ENCODE measurements at regions not wholly inside any gene's neighbourhood (a gene's known extent, or its start where the extent isn't known, plus 50 kb on each side); places are given as distances from the start of the nearest gene placed in this dataset.

DNA sequence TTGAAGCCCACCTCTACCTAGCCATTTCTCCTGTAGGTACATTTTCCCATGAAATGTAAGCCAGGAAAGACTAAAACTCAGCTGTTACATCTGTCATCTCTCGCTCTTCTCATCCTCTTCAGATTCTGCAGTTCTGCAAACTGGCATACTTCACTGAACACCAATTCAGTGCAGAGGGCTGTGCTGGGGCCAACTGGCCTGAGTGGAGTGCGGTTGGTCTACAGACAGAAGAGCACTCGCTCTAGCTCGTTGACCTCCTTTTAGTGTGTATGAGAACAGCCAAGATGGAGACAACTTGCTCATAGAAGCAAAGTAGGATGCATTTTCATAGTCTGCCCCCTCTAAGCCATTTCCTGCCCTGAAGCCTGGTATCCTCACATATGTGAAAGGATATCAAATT lies 862.6 kb downstream of the BCL11A start:
- H3K9me3 ChIP-seq (ENCODE audit: insufficient read depth, low read length) = no peaks in the 10 kb centered on the region
- no peak for DNase-seq (ENCODE audit: low read depth, low spot score)
- H3K36me3 ChIP-seq (ENCODE audit: insufficient read depth, insufficient read length, low read length) = no peaks in the 10 kb centered on the region
- H3K27me3 ChIP-seq (ENCODE audit: insufficient read depth, insufficient read length) = no peaks in the 10 kb centered on the region
- H3K9ac ChIP-seq (ENCODE audit: insufficient read length, low read depth) = no peak overlapping the region
- no peak for TF ChIP-seq YY1 (IDR thresholded peaks at IDR 0.05; ENCODE audit: insufficient read depth, insufficient read length)
- no peak for TF ChIP-seq ZNF274 (IDR thresholded peaks at IDR 0.05; ENCODE audit: low read depth, low read length)
- TF ChIP-seq SUZ12 (IDR thresholded peaks at IDR 0.05; ENCODE audit: extremely low read depth, insufficient read depth, insufficient read length) = no peak
- no peak overlapping the region for H3K4me3 ChIP-seq (ENCODE audit: insufficient read length, low read depth)
- H3K4me1 ChIP-seq (ENCODE audit: insufficient read depth, insufficient read length) = no peaks in the 10 kb centered on the region

DNA sequence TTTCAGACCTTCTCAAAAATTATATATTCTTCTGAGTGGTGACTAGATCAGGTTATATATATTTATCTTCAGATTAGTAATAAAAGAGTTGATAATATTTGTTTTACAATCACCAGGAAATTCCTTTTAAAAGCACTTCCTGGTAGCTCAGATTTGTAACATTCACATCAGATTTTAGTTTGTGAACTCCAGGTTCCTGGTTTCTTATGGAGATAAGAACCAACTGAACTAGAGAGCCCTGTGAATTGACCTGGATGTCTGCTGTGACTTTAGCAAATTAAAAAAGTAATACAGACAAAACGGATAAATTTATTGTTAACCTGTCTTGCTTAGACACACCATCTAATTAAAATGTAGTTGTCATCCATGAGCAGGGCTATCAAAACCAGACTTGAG lies 868.7 kb downstream of the BCL11A start:
- Histone ChIP-seq H3K36me3 (ENCODE audit: insufficient read depth, insufficient read length, low read length) (no peaks in the 10 kb centered on the region), H3K9ac (ENCODE audit: insufficient read length, low read depth) (no peak overlapping the region), H3K9me3 (ENCODE audit: insufficient read depth, low read length) (no peaks in the 10 kb centered on the region), H3K4me3 (ENCODE audit: insufficient read length, low read depth) (no peak overlapping the region), H3K4me1 (ENCODE audit: insufficient read depth, insufficient read length) (no peaks in the 10 kb centered on the region), H3K27me3 (ENCODE audit: insufficient read depth, insufficient read length) (no peaks in the 10 kb centered on the region)
- DNase-seq (ENCODE audit: low read depth, low spot score) = no peak
- TF ChIP-seq ZNF274 (IDR thresholded peaks at IDR 0.05; ENCODE audit: low read depth, low read length) (no peak), SUZ12 (IDR thresholded peaks at IDR 0.05; ENCODE audit: extremely low read depth, insufficient read depth, insufficient read length) (no peak), YY1 (IDR thresholded peaks at IDR 0.05; ENCODE audit: insufficient read depth, insufficient read length) (no peak)

- no peak for DNase-seq (ENCODE audit: low read depth, low spot score)
- no peaks in the 10 kb centered on the region for H3K36me3 ChIP-seq (ENCODE audit: insufficient read depth, insufficient read length, low read length)
- no peaks in the 10 kb centered on the region for H3K9me3 ChIP-seq (ENCODE audit: insufficient read depth, low read length)
- TF ChIP-seq SUZ12 (IDR thresholded peaks at IDR 0.05; ENCODE audit: extremely low read depth, insufficient read depth, insufficient read length) = no peak
- no peak for TF ChIP-seq YY1 (IDR thresholded peaks at IDR 0.05; ENCODE audit: insufficient read depth, insufficient read length)
- TF ChIP-seq ZNF274 (IDR thresholded peaks at IDR 0.05; ENCODE audit: low read depth, low read length) = no peak
- H3K27me3 ChIP-seq (ENCODE audit: insufficient read depth, insufficient read length) = no peaks in the 10 kb centered on the region
- no peaks in the 10 kb centered on the region for H3K4me1 ChIP-seq (ENCODE audit: insufficient read depth, insufficient read length)
- H3K4me3 ChIP-seq (ENCODE audit: insufficient read length, low read depth) = no peak overlapping the region
- H3K9ac ChIP-seq (ENCODE audit: insufficient read length, low read depth) = no peak overlapping the region
Measured at GRCh38 chr2:59684116-59684770, 869.2 kb downstream of the BCL11A start.

- H3K9ac ChIP-seq (ENCODE audit: insufficient read length, low read depth) = no peak overlapping the region
- TF ChIP-seq YY1 (IDR thresholded peaks at IDR 0.05; ENCODE audit: insufficient read depth, insufficient read length) (no peak), ZNF274 (IDR thresholded peaks at IDR 0.05; ENCODE audit: low read depth, low read length) (no peak), SUZ12 (IDR thresholded peaks at IDR 0.05; ENCODE audit: extremely low read depth, insufficient read depth, insufficient read length) (no peak)
- H3K36me3 ChIP-seq (ENCODE audit: insufficient read depth, insufficient read length, low read length) = no peaks in the 10 kb centered on the region
- H3K9me3 ChIP-seq (ENCODE audit: insufficient read depth, low read length) = no peaks in the 10 kb centered on the region
- H3K4me3 ChIP-seq (ENCODE audit: insufficient read length, low read depth) = no peak overlapping the region
- no peaks in the 10 kb centered on the region for H3K27me3 ChIP-seq (ENCODE audit: insufficient read depth, insufficient read length)
- no peaks in the 10 kb centered on the region for H3K4me1 ChIP-seq (ENCODE audit: insufficient read depth, insufficient read length)
- DNase-seq (ENCODE audit: low read depth, low spot score) = no peak
Measured at GRCh38 chr2:59680863-59681262, 872.6 kb downstream of the BCL11A start.

- H3K9me3 ChIP-seq (ENCODE audit: insufficient read depth, low read length) = no peaks in the 10 kb centered on the region
- no peak overlapping the region for H3K4me3 ChIP-seq (ENCODE audit: insufficient read length, low read depth)
- no peak for DNase-seq (ENCODE audit: low read depth, low spot score)
- no peak overlapping the region for H3K9ac ChIP-seq (ENCODE audit: insufficient read length, low read depth)
- H3K36me3 ChIP-seq (ENCODE audit: insufficient read depth, insufficient read length, low read length) = no peaks in the 10 kb centered on the region
- TF ChIP-seq YY1 (IDR thresholded peaks at IDR 0.05; ENCODE audit: insufficient read depth, insufficient read length) (no peak), SUZ12 (IDR thresholded peaks at IDR 0.05; ENCODE audit: extremely low read depth, insufficient read depth, insufficient read length) (no peak), ZNF274 (IDR thresholded peaks at IDR 0.05; ENCODE audit: low read depth, low read length) (no peak)
- H3K4me1 ChIP-seq (ENCODE audit: insufficient read depth, insufficient read length) = no peaks in the 10 kb centered on the region
- H3K27me3 ChIP-seq (ENCODE audit: insufficient read depth, insufficient read length) = no peaks in the 10 kb centered on the region
Measured at GRCh38 chr2:59677158-59677557, 876.3 kb downstream of the BCL11A start.

GRCh38 chr2:59674100-59674499 lies 879.4 kb downstream of the BCL11A start:
- Histone ChIP-seq H3K4me1 (ENCODE audit: insufficient read depth, insufficient read length) (no peaks in the 10 kb centered on the region), H3K27me3 (ENCODE audit: insufficient read depth, insufficient read length) (no peaks in the 10 kb centered on the region), H3K36me3 (ENCODE audit: insufficient read depth, insufficient read length, low read length) (no peaks in the 10 kb centered on the region), H3K9me3 (ENCODE audit: insufficient read depth, low read length) (no peaks in the 10 kb centered on the region), H3K4me3 (ENCODE audit: insufficient read length, low read depth) (no peak overlapping the region), H3K9ac (ENCODE audit: insufficient read length, low read depth) (no peak overlapping the region)
- TF ChIP-seq SUZ12 (IDR thresholded peaks at IDR 0.05; ENCODE audit: extremely low read depth, insufficient read depth, insufficient read length) (no peak), ZNF274 (IDR thresholded peaks at IDR 0.05; ENCODE audit: low read depth, low read length) (no peak), YY1 (IDR thresholded peaks at IDR 0.05; ENCODE audit: insufficient read depth, insufficient read length) (no peak)
- no peak for DNase-seq (ENCODE audit: low read depth, low spot score)

- Histone ChIP-seq H3K36me3 (ENCODE audit: insufficient read depth, insufficient read length, low read length) (no peaks in the 10 kb centered on the region), H3K4me3 (ENCODE audit: insufficient read length, low read depth) (no peak overlapping the region), H3K9ac (ENCODE audit: insufficient read length, low read depth) (no peak overlapping the region), H3K4me1 (ENCODE audit: insufficient read depth, insufficient read length) (no peaks in the 10 kb centered on the region), H3K27me3 (ENCODE audit: insufficient read depth, insufficient read length) (no peaks in the 10 kb centered on the region), H3K9me3 (ENCODE audit: insufficient read depth, low read length) (no peaks in the 10 kb centered on the region)
- DNase-seq (ENCODE audit: low read depth, low spot score) = no peak
- TF ChIP-seq YY1 (IDR thresholded peaks at IDR 0.05; ENCODE audit: insufficient read depth, insufficient read length) (no peak), ZNF274 (IDR thresholded peaks at IDR 0.05; ENCODE audit: low read depth, low read length) (no peak), SUZ12 (IDR thresholded peaks at IDR 0.05; ENCODE audit: extremely low read depth, insufficient read depth, insufficient read length) (no peak)
Measured at GRCh38 chr2:59665021-59665420, 888.4 kb downstream of the BCL11A start.
